ENCODE measurements at regions not wholly inside any gene's neighbourhood (a gene's known extent, or its start where the extent isn't known, plus 50 kb on each side); places are given as distances from the start of the nearest gene placed in this dataset.

DNA sequence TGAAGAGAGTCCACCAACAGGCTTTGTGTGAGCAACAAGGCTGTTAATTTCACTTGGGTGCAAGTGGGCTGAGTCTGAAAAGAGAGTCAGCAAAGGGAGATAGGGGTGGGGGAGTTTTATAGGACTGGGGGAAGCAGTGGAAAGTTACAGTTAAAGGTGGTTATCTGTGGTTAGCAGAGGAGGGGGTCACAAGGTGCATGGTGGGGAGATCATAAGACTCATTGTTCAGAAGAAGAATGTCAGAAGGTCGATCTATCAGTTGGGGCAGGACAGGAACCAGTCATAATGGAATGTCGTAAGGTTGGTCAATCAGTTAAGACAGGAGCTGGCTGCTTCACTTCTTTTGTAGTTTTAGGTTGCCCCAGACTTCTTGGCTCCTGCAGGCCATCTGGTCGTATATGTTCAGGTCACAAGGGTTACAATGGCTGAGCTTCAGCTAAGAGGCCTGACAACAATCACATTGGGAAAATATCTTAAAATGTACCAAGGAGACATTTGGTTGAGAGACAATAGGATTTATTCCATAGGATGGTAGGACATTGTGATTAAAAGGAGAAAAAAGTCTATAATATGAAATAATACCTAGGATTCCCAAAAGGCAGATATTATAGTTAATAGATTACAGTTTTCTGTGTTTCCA, 356.4 kb downstream of the ANKRD7 start:
- no peak for DNase-seq

DNA sequence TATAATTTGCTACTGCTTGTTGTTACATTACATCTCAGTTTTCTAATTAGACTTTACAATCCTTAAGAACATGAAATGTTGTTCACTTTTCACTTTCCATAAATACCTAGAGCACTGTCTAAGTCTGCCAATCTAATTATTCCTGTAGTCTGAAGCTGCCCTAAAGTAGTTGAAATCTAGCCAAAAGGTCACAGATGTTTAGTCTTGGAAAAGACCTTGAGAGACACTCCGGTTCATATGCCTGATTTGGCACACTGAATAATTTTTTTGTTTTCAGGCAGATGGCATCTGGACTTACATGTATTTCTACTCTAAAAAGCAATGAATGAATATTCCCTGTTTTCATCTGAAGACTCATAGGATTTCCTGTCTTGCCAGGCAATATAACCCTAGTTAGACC, 359.1 kb downstream of the ANKRD7 start:
- peak; percentile 91 for DNase-seq

DNA sequence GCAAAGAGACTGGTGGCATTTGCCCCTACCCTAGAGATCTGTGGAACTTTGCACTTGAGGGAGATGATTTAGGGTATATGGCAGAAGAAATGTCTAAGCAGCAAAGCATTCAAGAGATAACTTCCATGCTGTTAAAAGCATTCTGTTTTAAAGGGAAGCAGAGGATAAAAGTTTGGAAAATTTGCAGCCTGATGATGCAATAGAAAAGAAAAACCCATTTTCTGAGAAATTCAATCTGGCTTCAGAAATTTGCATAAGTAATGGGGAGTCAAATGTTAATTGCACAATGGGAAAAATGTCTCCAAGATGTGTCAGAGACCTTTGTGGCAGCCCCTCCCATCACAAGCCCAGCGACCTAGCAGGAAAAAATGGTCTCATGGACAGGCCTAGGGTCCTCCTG, 361.7 kb downstream of the ANKRD7 start:
- DNase-seq, result no peak

DNA sequence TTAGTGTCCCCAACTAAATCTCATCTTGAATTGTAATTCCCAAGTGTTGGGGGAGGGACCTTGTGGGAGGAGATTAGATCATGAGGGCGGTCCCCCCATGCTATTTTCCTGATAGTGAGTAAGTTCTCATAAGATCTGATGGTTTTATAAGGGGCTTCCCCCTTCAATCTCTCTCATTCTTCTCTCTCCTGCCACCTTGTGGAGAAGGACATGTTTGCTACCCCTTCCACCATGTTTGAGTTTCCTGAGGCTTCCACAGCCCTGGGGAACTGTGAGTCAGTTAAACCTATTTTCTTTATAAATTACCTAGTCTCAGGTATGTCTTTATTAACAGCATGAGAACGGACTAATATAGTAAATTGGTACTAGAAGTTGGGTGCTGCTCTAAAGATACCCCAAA, 365.6 kb downstream of the ANKRD7 start:
- no peak for DNase-seq

DNA sequence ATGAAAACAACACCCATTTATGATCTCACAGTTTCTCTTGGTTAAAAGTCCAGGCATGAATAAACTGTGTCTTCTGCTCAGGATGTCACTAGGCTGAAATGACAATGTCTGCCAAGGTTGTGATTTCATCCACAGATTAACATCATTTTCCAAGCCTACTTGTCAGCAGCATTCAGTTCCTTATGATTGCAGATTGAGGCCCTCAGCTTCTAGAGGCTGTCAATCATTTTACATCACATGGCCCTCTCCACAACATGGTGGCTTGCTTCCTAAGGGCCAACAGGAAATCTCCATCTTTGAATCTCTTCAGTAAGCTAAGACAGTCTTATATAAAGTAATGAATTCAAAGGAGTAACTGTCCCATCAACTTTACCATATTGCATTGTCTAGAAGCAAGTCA, 377.6 kb downstream of the ANKRD7 start:
- no peak for DNase-seq

DNA sequence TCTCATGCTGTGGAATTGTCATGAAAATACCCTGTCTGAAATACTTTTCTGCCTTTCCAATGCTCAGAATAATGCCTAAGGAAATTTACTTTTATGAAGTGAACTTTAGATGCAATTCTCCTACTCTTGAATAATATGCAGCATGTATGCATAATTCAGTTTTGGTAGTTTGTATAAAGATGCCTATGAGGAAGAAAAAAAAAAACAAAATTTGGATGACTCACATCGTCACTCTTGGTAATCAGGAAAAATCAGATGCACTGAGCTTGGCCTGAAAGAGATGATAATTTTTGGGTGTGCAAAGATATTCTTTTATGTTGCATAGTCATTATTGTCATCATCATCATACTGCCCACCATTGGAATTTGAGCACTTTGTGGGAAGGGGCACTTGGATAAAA, 382.1 kb downstream of the ANKRD7 start:
- DNase-seq, result no peak

DNA sequence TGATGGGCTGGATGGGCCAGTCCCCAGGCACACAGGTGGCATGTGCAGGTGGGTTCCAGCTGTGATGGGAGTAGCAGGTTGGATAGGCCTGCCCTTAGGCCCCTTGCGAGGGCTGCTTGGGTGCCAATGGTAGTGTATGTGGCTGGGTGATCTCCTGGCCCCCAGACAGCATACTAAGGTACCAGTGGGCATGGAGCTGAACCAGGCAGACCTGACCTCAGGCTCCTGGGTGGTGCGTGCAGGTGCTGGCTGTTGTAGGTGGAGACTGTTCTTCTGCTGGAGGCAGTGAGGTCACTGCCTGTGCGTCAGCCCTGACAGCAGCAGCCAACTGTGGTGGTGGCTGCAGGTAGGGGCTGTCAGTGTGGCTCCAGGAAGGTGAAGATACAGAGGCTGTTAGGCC, 384.7 kb downstream of the ANKRD7 start:
- DNase-seq, result no peak

DNA sequence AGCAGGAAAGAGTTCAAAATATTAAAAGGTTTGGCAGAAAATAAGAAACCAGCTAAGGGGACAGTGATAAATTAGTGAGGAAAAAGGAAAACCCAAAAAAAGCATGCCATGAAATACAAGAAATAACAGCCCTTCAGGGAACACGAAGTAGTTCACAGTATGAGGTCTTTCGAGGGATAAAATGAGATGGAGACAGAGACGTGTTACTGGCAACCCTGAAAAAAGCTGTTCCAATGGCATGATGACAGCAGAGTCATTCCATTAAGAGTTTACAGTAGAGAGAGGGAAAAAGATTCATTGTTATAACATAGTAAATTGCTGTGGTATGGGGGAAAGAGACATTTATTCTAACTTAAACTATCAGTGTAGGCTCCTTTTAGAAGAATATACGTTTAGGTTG, 391.2 kb downstream of the ANKRD7 start:
- no peak for DNase-seq

DNA sequence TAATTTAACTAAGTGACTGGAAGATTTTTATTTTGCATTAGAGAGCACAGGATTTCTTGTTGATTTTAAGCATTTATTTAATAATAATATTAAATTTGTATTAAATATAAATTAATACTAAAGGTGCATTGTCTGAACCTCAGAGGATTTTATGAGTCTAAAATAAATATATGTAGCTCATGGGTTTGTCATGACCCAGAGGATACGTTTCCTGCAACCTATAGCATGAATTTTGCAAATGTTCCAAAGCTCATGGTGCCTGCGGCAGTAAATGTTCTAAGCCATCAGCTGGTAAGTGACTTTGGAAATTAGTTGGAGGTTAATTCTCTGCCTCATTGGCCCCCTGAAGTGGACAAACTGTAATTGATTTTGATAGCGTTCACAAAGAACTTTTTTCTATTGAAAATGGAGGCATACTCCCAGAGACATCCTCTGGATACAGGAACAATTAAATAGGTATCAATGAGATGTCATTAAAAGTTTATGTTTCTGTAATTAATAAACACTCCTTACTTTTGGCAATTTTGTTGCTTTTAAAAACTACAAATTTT, 397.4 kb downstream of the ANKRD7 start:
- no peak for DNase-seq

DNA sequence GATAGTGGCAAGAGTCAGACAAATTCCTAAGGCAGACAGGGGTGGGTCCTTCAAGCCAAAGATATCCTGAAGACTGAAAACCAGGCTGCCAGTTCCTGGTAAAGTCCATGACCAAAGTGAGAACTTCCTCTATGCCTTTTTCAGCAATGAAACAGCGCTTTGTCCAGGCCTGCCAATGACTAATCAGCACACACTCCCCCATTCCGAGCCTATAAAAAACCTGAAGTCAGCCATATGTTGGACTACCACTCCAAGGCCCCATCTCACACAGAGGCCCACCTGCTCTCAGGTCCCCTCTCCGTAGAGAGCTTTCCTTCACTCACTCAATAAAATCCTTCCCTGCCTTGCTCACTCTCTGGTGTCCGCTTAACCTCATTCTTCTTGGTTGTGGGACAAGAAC, 402.2 kb downstream of the ANKRD7 start:
- DNase-seq, result no peak

DNA sequence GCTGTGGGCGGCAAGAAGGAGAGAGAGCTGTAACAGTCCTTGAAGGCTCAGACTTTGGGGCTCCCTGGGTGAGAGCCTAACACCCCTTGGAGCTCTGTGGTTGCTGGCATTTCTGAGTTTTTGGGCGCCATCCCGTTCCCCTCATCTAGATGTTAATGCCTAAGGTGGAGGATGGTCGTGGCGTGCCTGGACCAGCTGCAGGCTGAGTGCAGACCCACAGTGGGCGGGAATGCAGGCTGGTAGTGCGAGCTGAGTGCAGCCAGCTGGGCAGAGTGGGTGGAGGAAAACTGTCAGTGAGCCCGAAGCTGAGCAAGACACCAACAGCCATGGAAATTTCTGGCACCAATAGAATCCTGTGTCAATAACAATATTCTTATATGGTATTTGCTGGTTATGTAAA, 403.0 kb downstream of the ANKRD7 start:
- no peak for DNase-seq

DNA sequence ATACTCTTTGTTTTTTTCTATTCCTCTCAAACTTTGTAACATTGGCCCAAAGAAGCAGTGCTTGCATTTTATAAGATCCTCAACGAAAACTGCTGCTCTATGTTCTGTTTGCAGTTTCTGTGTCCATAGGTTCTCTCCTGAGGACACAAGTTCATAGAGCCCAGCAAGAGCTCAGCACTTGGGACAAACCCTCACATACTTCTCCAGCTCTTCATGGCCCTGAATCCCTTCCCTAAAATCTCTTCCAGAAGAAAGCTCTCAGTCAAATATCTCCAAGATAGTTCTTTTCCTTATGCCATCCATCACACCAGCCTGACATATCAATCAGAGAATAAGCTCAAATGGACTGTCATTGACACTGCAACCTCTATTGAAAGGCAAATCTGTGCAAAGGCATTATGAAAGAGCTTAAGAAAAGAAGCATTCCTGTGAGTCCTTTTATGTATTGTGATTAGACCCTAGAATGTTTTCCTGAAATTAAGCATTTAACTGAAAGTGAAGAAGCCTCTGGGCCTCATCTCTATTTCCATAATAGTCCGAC, 405.5 kb downstream of the ANKRD7 start:
- DNase-seq, result no peak

DNA sequence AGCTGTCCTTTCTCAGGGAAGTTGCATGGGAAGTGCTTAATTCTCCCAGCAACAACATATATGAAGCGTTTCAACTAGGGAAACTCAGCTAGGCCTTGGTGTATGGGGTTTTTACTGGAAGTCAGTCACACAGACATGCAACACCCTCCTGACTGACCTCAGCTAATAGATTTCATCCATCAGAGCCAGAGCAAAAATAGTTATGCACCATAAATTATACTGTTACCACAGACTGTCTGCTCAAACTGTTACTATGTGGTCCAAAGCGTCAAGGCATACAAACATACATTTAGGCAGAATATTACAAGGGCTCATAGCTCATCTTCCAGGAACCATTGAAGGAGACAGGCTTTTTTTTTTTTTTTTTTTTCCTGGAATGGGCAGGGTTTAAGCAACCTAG, 417.9 kb downstream of the ANKRD7 start:
- no peak for DNase-seq

DNA sequence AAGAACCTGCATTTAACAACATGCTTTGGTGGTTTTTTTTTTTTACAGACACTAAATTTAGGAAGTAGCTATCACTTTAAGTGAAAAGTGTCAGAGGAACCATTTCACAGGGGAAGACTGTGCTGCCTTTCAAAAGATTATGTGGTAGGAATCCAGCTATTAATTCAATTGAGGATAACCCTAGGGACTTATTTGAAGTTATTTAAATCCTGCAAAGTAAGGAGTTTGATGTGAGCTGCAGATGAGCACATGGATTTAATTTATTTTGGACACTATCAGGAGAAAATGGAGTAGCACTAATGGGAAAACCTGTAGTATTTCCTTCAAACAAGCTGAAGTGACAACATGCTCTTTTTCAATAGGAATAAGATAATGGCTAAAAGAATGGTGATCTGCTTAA, 419.8 kb downstream of the ANKRD7 start:
- DNase-seq, result no peak

DNA sequence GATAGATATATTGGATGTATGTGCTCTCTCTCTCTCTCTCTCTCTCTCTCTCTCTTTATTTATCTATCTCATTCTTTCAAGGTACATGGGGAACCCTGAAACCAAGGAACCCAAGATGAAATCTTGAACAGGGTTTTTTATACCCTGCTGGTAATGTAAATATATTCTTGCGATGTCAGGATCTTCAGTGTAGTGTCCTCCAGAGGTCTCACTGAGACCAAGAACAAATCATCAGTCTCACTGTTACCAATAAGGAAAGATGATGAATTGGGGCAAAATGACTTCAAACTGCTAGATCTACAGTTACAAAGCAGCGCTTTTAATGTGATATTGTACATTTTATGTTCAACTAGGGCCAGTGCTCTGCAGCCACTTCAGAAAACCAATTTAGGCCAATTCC, 423.5 kb downstream of the ANKRD7 start:
- DNase-seq, result no peak

DNA sequence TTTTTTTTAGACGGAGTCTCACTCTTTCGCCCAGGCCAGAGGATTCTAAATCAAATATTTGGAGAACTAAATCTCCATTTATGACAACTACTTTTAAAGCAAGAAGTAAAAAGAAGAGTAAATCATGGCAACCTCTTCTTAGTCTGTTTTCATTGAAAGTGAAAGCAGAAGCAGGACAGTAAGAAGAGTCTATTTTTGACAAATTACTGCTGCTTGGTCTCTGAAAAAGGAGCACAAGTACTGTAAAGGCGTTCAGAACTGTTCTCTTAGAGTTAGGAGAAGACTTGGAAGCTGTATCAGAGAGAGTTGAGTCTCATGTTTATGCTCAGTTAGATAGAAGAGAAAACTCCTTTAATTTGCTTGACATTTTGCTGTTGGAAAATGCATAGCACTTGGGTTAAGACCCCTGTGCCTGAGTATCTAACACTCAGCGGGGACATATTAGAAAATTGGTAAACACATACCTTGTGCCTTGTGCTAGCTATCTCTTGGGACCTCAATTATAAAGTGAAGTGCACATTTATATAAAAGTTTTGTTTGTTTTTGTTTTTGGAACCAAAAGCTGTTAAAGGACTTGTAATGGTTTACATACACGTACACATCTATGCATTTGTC, 433.0 kb downstream of the ANKRD7 start:
- no peak for DNase-seq

DNA sequence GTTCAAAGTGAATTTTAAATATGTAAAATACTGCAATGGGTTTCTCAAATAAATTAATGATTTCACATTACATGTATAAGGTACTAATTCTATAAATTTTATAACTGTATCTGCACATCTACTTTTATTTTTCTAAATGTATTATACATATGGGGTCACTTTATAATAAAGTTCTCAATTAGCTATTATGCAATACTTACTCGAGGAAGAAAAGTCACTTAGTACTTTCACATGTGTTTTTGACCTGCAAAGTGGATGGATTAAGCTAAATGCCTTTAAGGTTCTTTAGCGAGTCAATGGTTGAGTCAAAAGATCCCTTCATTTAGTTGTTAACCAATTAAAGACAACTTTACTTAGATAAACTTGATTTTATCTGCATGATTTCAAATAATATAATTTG, 437.8 kb downstream of the ANKRD7 start:
- no peak for DNase-seq

DNA sequence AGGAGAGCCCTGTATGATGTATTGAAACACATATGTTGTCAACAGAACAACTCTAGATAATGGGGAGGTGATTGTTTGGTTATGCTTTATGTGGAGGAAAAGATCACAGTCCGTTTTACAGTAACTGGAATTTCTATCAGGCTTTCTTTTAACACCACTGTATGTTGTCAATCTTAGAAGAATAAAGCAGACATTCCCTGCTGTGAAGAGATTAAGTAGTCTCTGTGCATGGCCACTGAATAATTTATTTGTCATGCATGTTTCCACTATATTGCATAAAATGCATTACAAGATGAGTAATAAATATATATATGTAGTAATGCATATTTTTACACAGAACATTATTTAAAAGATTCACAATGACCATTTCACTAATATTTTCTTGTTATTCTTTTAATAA, 440.0 kb downstream of the ANKRD7 start:
- no peak for DNase-seq

DNA sequence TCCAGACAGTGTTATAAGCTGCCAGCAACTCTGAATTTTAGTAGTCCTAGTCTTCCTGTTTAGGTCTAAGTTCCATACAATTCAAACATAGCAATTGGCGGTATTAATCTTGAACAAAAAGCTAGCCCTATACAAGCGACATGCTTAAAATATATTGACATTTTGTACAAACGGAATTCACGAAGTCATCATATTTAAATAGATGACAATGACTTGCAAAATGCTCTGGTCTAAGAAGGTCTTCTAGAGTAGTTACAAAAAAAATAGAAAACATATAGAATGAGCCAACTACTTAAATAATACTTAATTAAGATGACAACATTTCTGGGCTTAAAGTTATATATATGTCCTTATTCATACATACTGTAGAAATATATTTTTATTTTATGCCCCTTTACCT, 446.6 kb downstream of the ANKRD7 start:
- no peak for DNase-seq

DNA sequence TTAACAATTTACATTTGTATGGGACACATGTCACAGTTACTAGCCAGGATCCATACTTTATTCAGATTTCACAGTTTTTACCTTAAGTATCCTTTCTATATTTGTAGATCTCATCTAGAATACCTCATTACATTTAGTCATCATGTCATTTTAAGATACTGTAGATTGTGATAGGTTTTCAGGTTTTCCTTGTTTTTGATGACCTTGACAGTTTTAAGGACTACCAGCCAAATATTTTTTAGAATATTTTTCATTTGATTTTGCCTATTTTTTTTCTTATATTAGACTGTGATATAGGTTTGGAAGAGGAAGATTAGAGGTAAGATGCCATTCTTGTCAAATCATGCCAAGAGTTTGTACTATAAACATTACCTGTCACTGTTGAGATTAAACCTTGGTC, 460.3 kb downstream of the ANKRD7 start:
- DNase-seq, result no peak

DNA sequence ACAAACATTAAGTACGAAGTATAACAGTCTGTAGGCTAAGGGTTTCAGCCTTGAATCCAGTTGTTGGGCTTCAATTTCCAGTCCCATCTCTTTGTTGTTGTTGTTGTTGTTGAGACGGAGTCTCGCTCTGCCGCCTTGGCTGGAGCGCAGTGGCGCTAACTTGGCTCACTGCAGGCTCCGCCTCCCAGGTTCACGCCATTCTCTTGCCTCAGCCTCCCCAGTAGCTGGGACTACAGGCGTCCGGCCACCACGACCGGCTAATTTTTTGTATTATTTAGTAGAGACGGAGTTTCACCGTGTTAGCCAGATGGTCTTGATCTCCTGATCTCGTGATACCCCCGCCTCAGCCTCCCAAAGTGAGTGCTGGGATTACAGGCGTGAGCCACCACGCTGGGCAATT, 464.9 kb downstream of the ANKRD7 start:
- DNase-seq, result no peak

DNA sequence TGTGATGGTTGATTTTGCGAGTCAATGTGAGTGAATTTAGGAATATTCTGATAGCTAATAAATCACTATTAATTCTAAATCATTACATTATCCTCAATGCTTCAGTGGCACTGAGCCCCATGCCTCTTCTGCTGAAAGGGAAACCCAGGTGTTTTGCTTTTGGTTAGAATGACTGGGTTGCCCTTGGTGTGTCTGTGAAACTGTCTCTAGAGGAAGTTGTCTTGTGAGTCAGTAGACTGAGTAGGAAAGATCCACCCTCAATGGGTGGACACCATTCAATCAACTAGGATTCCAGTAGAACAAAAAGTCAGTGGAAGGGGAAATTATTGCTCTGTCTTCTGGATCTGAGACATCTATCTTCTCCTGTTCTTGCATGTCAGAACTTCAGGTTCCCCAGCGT, 472.4 kb downstream of the ANKRD7 start:
- DNase-seq, result no peak

DNA sequence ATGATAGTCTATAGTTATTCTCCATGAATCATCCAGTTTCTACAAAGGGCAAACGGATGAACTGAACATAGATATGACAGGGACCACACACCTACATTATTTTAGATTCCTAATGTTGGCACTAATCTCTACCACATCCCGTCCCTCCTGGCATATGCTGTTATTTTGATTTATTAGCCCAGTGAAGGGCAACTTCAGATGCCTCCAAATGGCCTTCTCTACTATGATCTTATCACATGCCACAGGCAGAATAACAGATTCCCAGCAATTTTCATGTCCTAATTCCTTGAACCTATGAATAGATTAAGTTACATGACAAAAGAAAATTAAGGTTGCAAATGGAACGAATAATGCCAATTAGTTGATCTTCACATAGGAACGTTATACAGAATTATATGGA, 474.7 kb downstream of the ANKRD7 start:
- DNase-seq, result no peak

DNA sequence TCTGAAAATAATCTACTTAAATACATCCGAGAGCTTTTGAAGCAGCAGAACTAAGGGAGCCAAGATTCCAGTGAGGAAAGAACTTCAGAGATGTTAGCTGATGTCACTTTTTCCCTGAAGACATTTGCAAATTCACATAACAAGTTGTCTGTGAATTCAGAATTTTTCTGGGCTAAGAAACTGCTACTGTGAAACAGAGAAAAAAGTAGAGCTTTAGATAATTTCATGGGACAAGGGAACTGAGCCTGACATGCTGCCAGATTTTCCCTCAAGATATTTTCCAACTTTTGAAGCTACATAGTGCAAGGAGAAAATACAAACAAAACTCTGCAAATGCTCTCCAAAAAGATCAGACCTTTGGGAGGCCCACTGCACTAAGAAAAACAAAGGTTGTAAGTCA, 484.2 kb downstream of the ANKRD7 start:
- DNase-seq, result no peak

DNA sequence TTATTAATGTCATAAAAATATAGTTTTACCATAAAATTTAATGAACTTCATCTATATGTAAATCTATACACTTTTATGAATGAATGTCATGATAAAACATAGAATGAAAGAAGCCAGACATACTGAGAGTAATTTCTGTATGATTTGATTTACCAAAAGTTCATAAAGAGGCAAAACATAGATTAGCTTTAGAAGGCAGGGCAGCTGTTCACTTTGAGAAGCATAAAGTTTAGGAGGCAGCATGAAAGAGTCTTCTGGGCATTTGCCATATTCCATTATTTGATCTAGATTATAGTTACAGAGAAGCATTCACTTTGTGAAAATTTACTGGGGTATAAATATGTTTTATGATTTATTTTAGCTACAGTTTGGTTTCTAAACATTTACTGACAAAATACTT, 487.2 kb downstream of the ANKRD7 start:
- no peak for DNase-seq
